Spinal cord (tissue), 9 donors: ENCODE measurements at regions not wholly inside any gene's neighbourhood (a gene's known extent, or its start where the extent isn't known, plus 50 kb on each side); places are given as distances from the start of the nearest gene placed in this dataset.

ENCODE experiments used
- DNase-seq, 6 donors: peaks; one replicate each; pipeline versions ENCODE4 v3.0.0 to v3.0.0-alpha.2; 2013 to 2015; ENCODE audit warnings: low spot score in 6 of 6, low read depth in 4 of 6
- H3K27ac ChIP-seq: one replicate; pipeline ENCODE4 v1.5.1; 2013; ENCODE audit warnings: low read depth, low read length, control low read depth
- H3K27me3 ChIP-seq: one replicate; pipeline ENCODE4 v1.6.1; 2013; ENCODE audit warnings: low read length; ENCODE audit not compliant: control insufficient read depth, insufficient read depth
- H3K36me3 ChIP-seq: one replicate; pipeline ENCODE4 v1.6.1; 2013; ENCODE audit warnings: low read length; ENCODE audit not compliant: control insufficient read depth, insufficient read depth
- H3K4me1 ChIP-seq: one replicate; pipeline ENCODE4 v1.6.1; 2013; ENCODE audit warnings: low read length; ENCODE audit not compliant: control insufficient read depth, insufficient read depth
- H3K4me3 ChIP-seq: one replicate; pipeline ENCODE4 v1.5.1; 2013; ENCODE audit warnings: low read depth, low read length, control low read depth
- H3K9me3 ChIP-seq: one replicate; pipeline ENCODE4 v1.6.1; 2013; ENCODE audit warnings: low read length; ENCODE audit not compliant: control insufficient read depth, insufficient read depth
- WGBS: methylation state at CpG from one replicate; pipeline ENCODE4 v1.1.5; 2013; ENCODE audit warnings: missing lambda C conversion rate; ENCODE audit not compliant: insufficient coverage; 5-methylcytosine and 5-hydroxymethylcytosine counted together
- donor health status: healthy.

DNA sequence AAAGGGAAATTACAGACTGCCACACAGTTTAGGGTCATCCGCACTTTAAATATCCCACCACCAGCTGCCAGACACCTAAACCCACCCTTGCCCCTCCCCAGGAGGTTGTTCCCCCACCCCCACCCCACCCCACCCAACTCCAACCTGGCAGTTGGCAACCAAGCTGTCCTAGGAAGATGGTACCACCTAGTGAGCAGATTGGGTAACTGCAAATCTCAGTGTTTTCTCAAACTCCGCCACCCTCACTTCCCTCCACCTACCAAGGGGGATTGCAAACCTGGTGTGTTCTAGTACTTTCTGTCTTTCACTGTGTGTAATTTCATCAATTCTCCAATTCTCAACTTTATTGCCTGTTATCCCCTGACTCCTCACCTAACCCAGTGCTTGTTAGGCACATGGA is 323.8 kb upstream of the IRX2 start:
- peaks cover 4% of the 10 kb centered on the region for H3K9me3 ChIP-seq
- H3K4me1 ChIP-seq: no peaks in the 10 kb centered on the region
- H3K4me3 ChIP-seq: no peak overlapping the region
- no peaks in the 10 kb centered on the region for H3K27me3 ChIP-seq
- no peak overlapping the region for H3K27ac ChIP-seq
- no peak for DNase-seq
- H3K36me3 ChIP-seq: no peaks in the 10 kb centered on the region
- no CpG with 5 or more reads among the region's 2 CpGs for WGBS

DNA sequence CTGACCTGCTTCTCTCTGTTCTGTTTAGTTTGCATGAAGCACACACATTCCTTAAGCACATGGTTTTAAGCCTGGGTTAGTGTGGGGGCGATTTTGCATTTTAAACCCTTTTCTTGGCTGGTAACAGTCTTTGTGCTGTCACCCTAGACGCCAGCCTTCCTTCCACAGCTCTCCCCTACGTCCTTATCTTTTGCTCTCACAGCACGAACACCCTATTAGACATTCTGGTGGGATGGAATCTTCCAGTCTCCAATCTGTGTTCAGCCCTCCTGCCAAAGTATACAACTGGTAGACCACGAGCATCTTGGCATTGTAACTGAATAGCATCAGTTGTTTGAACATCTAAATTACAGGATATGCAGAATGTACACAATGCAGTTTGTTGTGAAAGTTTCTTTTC is 316.9 kb upstream of the IRX2 start:
- H3K9me3 ChIP-seq: peaks cover 4% of the 10 kb centered on the region
- H3K36me3 ChIP-seq: no peaks in the 10 kb centered on the region
- H3K27ac ChIP-seq: no peak overlapping the region
- no peaks in the 10 kb centered on the region for H3K27me3 ChIP-seq
- H3K4me1 ChIP-seq: no peaks in the 10 kb centered on the region
- DNase-seq: peak in 1 of 6 donors; percentile 43
- H3K4me3 ChIP-seq: no peak overlapping the region
- WGBS: 76% methylated on average over 4 of the region's 5 CpGs

GRCh38 chr5:3060283-3060682 is 308.8 kb upstream of the IRX2 start:
- H3K4me3 ChIP-seq: no peak overlapping the region
- H3K27ac ChIP-seq: no peak overlapping the region
- H3K27me3 ChIP-seq: no peaks in the 10 kb centered on the region
- H3K36me3 ChIP-seq: no peaks in the 10 kb centered on the region
- H3K9me3 ChIP-seq: no peaks in the 10 kb centered on the region
- DNase-seq: no peak
- H3K4me1 ChIP-seq: peaks cover 7% of the 10 kb centered on the region
- WGBS: no CpG with 5 or more reads among the region's 2 CpGs

DNA sequence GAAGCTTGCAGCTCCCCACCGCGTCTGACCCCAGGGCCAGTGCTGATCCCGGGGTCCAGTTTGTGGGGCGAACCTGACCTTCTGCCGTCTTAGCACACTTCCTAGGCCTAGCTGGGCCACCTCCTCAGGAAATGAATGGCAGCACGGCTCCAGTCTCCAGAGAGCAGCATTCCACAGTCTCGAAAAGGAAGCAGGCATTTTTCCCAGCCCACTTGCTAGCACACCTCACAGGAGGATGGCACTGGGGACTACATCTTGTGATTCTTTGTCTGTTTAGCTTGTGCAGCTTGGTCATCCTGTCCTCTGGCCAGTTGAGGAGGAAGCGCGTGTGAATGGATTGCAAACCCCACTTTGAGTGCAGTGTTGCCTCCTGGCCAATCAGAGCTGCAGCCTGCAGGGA is 308.0 kb upstream of the IRX2 start:
- WGBS: 79% methylated on average over 9 of the region's 9 CpGs
- Histone ChIP-seq H3K4me1 (peaks cover 7% of the 10 kb centered on the region), H3K36me3 (no peaks in the 10 kb centered on the region), H3K27me3 (no peaks in the 10 kb centered on the region), H3K4me3 (no peak overlapping the region), H3K9me3 (no peaks in the 10 kb centered on the region), H3K27ac (no peak overlapping the region)
- DNase-seq: no peak

GRCh38 chr5:3058942-3059341 is 307.5 kb upstream of the IRX2 start:
- DNase-seq: peak in 1 of 6 donors; percentile 37

GRCh38 chr5:3056866-3057265 is 305.4 kb upstream of the IRX2 start:
- WGBS: 51% methylated on average over 7 of the region's 10 CpGs
- Histone ChIP-seq H3K36me3 (no peaks in the 10 kb centered on the region), H3K4me1 (peaks cover 7% of the 10 kb centered on the region), H3K9me3 (no peaks in the 10 kb centered on the region), H3K27ac (no peak overlapping the region), H3K27me3 (no peaks in the 10 kb centered on the region), H3K4me3 (no peak overlapping the region)
- peak in 2 of 6 donors; percentile 33 to 54 for DNase-seq

More at GRCh38 chr5:3058942-3059341, 307.5 kb upstream of the IRX2 start:
- H3K4me3 ChIP-seq: no peak overlapping the region
- WGBS: 46% methylated on average over 16 of the region's 17 CpGs
- H3K36me3 ChIP-seq: no peaks in the 10 kb centered on the region
- no peak overlapping the region for H3K27ac ChIP-seq
- H3K4me1 ChIP-seq: peaks cover 7% of the 10 kb centered on the region
- H3K27me3 ChIP-seq: no peaks in the 10 kb centered on the region
- H3K9me3 ChIP-seq: no peaks in the 10 kb centered on the region

GRCh38 chr5:3051400-3051799 is 299.9 kb upstream of the IRX2 start:
- H3K4me3 ChIP-seq: no peak overlapping the region
- WGBS: 92% methylated on average over 16 of the region's 16 CpGs
- H3K4me1 ChIP-seq: no peaks in the 10 kb centered on the region
- no peak overlapping the region for H3K27ac ChIP-seq
- DNase-seq: no peak
- H3K27me3 ChIP-seq: no peaks in the 10 kb centered on the region
- H3K9me3 ChIP-seq: no peaks in the 10 kb centered on the region
- no peaks in the 10 kb centered on the region for H3K36me3 ChIP-seq

- no peak for DNase-seq
- Histone ChIP-seq H3K4me3 (no peak overlapping the region), H3K36me3 (no peaks in the 10 kb centered on the region), H3K27ac (no peak overlapping the region), H3K9me3 (no peaks in the 10 kb centered on the region), H3K27me3 (no peaks in the 10 kb centered on the region), H3K4me1 (no peaks in the 10 kb centered on the region)
- WGBS: 92% methylated on average over 12 of the region's 13 CpGs
These were observed 299.4 kb upstream of the IRX2 start for GRCh38 chr5:3050863-3051262.

- Histone ChIP-seq H3K27me3 (no peaks in the 10 kb centered on the region), H3K36me3 (no peaks in the 10 kb centered on the region), H3K27ac (no peak overlapping the region), H3K4me1 (no peaks in the 10 kb centered on the region), H3K9me3 (no peaks in the 10 kb centered on the region), H3K4me3 (no peak overlapping the region)
- no peak for DNase-seq
- 91% methylated on average over 10 of the region's 11 CpGs for WGBS
These were observed 297.8 kb upstream of the IRX2 start for GRCh38 chr5:3049261-3049660.

DNA sequence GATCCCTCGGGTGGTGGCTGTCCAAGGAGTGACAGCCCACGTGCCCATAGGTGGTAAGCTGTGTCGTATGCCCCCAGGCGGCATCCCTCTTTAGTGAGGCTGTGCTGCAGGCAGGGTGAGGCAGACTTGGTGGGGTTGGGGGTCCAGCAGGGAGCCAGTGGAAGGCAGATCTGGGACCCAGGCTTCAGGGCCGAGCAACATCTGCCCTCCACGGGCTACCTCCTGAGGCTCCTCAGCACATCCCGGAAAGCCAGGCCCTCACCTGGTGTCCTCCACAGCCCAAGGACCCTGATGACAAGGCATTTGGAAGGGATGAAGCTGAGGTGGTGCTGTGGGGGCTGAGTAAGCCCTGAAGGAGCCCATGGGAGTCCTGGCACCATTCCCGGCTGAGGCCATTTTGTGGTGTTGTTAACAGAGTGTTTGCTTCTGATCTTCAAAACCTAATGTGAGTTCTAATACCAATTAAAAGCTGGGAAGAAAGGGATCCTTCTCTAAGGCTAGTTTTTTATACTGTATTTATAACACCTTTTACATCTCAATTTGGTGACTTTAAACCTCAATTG is 295.8 kb upstream of the IRX2 start:
- H3K36me3 ChIP-seq: no peaks in the 10 kb centered on the region
- no peaks in the 10 kb centered on the region for H3K27me3 ChIP-seq
- H3K9me3 ChIP-seq: no peaks in the 10 kb centered on the region
- no peak for DNase-seq
- no peak overlapping the region for H3K4me3 ChIP-seq
- WGBS: 93% methylated on average over 7 of the region's 8 CpGs
- H3K27ac ChIP-seq: no peak overlapping the region
- H3K4me1 ChIP-seq: no peaks in the 10 kb centered on the region
